Breast epithelium (tissue), 3 donors: ENCODE measurements at regions not wholly inside any gene's neighbourhood (a gene's known extent, or its start where the extent isn't known, plus 50 kb on each side); places are given as distances from the start of the nearest gene placed in this dataset.

Source experiments
- POLR2A ChIP-seq: fragments of 450-650 bp; IDR thresholded peaks from one replicate; pipeline ENCODE4 v1.6.1; 2016; ENCODE audit warnings: antibody characterized with exemption, mild to moderate bottlenecking, moderate library complexity
- TF ChIP-seq, protein P1 (sequence below), 3 donors: fragments of 450-650 bp; IDR thresholded peaks; one replicate each; pipeline ENCODE4 v1.5.1; 2016 to 2017; ENCODE audit warnings: antibody characterized with exemption in 3 of 3, mild to moderate bottlenecking in 3 of 3, moderate library complexity in 3 of 3

DNA sequence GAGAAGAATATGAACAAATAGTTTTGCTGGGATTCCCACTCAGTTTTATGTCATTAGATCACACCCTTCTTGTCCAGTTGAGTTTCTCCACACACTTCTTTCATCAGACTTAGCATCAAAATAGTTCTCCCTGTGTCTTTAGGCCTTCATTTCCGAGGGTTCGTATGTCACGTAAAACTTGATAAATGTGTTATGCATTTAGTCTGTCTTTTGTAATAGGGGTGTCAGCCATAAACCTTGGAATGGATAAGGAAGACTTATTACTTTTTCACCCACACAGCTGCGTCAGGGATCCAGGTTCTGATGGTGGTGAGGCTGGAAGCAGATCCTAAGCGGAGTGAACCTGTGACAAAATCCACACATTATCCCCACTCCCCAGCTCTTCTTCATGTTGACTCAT, 246.8 kb downstream of the CD83 start:
- no peak for TF ChIP-seq POLR2A
- TF ChIP-seq, protein P1, sequence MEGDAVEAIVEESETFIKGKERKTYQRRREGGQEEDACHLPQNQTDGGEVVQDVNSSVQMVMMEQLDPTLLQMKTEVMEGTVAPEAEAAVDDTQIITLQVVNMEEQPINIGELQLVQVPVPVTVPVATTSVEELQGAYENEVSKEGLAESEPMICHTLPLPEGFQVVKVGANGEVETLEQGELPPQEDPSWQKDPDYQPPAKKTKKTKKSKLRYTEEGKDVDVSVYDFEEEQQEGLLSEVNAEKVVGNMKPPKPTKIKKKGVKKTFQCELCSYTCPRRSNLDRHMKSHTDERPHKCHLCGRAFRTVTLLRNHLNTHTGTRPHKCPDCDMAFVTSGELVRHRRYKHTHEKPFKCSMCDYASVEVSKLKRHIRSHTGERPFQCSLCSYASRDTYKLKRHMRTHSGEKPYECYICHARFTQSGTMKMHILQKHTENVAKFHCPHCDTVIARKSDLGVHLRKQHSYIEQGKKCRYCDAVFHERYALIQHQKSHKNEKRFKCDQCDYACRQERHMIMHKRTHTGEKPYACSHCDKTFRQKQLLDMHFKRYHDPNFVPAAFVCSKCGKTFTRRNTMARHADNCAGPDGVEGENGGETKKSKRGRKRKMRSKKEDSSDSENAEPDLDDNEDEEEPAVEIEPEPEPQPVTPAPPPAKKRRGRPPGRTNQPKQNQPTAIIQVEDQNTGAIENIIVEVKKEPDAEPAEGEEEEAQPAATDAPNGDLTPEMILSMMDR (IDR thresholded peaks at IDR 0.05): no peak
